HFF-Myc (cell line): ENCODE measurements at regions not wholly inside any gene's neighbourhood (a gene's known extent, or its start where the extent isn't known, plus 50 kb on each side); places are given as distances from the start of the nearest gene placed in this dataset.
A peak's percentile ranks its signal among the peaks of the same experiment; 100 is the strongest.

Source experiments
- DNase-seq: peaks from one replicate; pipeline ENCODE4 v3.0.0-alpha.2; 2011; ENCODE audit warnings: low read depth; ENCODE audit errors: extremely low read depth
- H3K4me3 ChIP-seq: replicated peaks from 2 replicates; pipeline ENCODE4 v1.5.1; 2011; ENCODE audit warnings: low read depth, mild to moderate bottlenecking, control low read depth, low read length
- TF ChIP-seq, protein P1 (sequence below): IDR thresholded peaks from 2 replicates; pipeline ENCODE4 v1.5.1; 2012; ENCODE audit warnings: mild to moderate bottlenecking, low read depth, low read length, control low read depth; ENCODE audit errors: missing control alignments

DNA sequence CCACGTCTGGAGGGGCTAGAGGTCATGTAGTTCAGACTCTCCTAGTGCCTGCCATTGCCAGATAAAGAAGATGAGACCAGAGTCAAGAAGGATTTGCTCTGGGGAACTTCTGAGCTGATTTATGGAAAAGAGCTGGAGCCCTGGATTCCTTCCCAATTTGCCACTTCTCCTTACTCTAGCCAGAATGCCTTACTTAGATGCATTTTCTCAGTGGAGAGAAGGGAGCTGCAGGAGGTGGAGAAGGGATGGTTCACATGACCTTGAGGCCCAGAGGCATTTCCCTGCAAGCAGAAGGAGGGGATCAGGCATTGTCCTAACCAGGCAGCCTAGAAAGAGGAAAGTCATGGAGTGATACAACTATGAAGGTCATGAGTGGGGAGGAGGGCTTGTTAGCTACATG is 122.2 kb downstream of the UNC5CL start:
- no peak overlapping the region for H3K4me3 ChIP-seq
- DNase-seq, result no peak
- TF ChIP-seq, protein P1, sequence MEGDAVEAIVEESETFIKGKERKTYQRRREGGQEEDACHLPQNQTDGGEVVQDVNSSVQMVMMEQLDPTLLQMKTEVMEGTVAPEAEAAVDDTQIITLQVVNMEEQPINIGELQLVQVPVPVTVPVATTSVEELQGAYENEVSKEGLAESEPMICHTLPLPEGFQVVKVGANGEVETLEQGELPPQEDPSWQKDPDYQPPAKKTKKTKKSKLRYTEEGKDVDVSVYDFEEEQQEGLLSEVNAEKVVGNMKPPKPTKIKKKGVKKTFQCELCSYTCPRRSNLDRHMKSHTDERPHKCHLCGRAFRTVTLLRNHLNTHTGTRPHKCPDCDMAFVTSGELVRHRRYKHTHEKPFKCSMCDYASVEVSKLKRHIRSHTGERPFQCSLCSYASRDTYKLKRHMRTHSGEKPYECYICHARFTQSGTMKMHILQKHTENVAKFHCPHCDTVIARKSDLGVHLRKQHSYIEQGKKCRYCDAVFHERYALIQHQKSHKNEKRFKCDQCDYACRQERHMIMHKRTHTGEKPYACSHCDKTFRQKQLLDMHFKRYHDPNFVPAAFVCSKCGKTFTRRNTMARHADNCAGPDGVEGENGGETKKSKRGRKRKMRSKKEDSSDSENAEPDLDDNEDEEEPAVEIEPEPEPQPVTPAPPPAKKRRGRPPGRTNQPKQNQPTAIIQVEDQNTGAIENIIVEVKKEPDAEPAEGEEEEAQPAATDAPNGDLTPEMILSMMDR, result no peak

DNA sequence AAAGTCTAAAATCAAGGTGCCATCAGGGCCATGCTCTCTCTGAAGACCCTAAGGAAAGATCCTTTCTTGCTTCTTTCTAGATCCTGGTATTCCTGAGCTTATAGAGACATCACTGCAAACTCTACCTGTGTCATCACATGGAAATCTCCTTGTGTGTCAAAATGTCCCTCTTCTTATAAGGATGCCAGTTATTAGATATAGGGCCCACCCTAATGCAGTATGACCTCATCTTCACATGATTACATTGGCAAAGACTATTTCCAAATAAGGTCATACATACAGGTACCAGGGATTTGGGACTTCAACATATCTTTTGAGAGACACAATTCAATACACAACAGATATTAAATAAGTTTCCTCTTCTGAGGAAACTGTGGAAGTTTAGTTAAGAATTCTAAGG is 123.9 kb downstream of the UNC5CL start:
- TF ChIP-seq, protein P1, result no peak
- H3K4me3 ChIP-seq, result no peak overlapping the region
- DNase-seq, result no peak

DNA sequence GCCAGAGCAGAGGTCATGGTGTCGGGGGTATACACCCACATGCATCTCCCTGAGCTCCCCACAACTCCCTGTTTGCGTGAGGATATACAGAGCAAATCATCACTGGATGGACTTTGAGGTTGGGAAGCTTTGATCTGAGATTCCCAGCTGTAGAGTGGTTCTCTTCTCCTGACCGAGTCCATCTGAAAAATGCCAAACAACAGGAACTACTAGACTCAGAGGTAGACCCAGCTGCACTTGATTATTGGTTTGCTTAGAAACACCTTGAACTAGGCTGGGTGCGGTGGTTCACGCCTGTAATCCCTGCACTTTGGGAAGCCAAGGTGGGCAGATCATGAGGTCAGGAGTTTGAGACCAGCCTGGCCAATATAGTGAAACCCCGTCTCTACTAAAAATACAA is 125.0 kb downstream of the UNC5CL start:
- TF ChIP-seq, protein P1, result no peak
- no peak for DNase-seq
- no peak overlapping the region for H3K4me3 ChIP-seq

DNA sequence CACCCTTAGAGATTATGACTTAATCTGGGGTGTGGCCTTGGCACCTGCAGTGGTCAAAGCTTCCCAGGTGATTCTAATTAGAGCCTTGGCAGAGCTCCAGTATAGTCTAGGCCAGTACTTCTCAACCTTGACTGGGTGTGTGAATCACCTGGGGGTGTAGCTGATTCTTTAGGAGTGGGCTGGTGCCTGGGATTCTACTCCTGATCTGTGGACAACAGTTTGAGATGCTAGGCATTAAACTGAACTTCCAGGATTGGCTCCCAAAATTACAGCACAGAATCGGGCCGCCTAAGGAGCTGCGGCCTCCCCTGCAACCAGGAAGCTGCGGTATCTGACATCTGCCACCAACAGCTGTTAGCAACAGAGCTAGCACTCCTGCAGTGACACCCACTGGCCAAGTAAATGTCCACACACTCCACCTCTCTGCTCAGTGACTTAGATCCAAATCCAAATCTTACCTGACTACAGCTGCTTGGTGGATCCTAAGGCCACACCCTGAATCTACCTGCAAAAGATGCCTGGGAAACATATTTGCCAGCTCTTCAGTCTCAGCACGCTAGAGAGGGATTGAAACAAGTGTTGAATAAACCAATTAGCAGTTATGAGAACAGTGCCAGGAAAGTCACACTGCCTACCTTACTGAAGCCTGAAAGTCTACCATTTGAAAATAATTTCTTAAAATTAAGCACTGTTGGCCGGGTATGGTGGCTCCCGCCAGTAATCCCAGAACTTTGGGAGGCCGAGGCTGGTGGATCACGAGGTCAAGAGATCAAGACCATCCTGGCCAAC is 126.7 kb downstream of the UNC5CL start:
- TF ChIP-seq, protein P1, result peak; percentile 55
- no peak overlapping the region for H3K4me3 ChIP-seq
- peak; percentile 33 for DNase-seq

DNA sequence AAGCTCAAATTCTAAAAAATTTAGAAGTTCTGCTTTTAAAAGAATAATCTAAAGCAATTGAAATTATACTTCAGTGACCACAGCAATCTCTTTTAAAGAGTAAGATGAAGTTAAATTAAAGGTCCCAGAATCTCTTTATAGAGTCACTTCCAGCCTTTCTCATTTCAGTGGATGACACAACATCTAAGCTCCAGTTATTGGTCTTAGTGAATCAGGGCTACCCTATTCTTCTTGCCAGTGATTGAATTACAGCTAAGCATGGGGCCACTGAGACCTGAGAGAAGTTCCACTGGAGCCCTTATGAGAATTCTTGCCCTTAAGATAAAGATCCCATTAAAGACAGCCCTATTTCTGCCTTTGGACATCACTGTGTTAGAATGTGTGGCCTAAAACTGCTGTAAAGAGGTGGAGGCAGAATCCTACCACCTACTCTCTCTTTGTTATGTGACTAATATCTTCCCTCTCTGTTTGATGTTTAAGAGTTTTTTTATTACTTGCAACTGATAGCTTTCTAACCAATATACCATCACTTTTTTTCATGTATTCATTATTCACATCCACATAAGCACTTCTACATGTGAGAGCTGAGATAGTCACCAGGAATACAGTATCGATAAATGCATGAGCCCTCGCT is 128.6 kb downstream of the UNC5CL start:
- TF ChIP-seq, protein P1, result no peak
- no peak for DNase-seq

DNA sequence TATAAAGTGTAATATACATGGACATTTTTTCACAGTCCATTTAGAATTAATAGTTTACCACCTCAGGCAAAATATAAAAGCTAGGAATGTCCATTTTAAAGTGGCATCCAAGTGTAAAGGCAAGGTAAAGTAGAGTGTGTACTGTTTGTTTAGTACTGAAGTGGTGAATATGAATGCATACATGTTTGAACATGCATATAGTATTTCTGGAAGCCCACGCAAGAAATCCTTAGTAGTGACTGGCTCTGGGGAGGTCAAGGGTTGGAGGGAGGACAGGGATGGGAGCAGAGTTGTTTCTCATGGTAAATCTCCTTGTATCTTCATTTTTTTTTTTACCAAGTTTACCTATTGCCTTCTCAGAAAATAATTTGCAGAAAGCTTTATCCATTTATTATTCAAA is 129.2 kb downstream of the UNC5CL start:
- H3K4me3 ChIP-seq, result no peak overlapping the region
- DNase-seq, result no peak
- TF ChIP-seq, protein P1, result no peak

More for the DNA sequence above, 128.6 kb downstream of the UNC5CL start:
- no peak overlapping the region for H3K4me3 ChIP-seq
